Subcutaneous abdominal adipose tissue (tissue), 5 donors: ENCODE measurements at regions not wholly inside any gene's neighbourhood (a gene's known extent, or its start where the extent isn't known, plus 50 kb on each side); places are given as distances from the start of the nearest gene placed in this dataset.

Experiments used
- H3K27ac ChIP-seq: one replicate; pipeline ENCODE4 v1.7.0; 2013; ENCODE audit warnings: low read depth, mild to moderate bottlenecking, inconsistent platforms, low read length, moderate library complexity
- H3K27me3 ChIP-seq, 5 donors: one replicate each; pipeline ENCODE4 v1.7.0; 2013; ENCODE audit warnings: low read length in 5 of 5, inconsistent platforms in 1 of 5; ENCODE audit not compliant: control insufficient read depth in 5 of 5, insufficient read depth in 4 of 5
- H3K36me3 ChIP-seq, 5 donors: one replicate each; pipeline ENCODE4 v1.7.0; 2013; ENCODE audit warnings: low read length in 5 of 5; ENCODE audit not compliant: control insufficient read depth in 5 of 5, insufficient read depth in 5 of 5
- H3K4me1 ChIP-seq, 5 donors: one replicate each; pipeline ENCODE4 v1.7.0; 2013; ENCODE audit warnings: low read length in 5 of 5, mild to moderate bottlenecking in 3 of 5, moderate library complexity in 1 of 5; ENCODE audit not compliant: control insufficient read depth in 5 of 5, insufficient read depth in 5 of 5
- H3K4me3 ChIP-seq, 5 donors: one replicate each; pipeline ENCODE4 v1.7.0; 2013; ENCODE audit warnings: low read length in 5 of 5, low read depth in 1 of 5
- H3K9ac ChIP-seq, 5 donors: one replicate each; pipeline ENCODE4 v1.7.0; 2013; ENCODE audit warnings: low read length in 5 of 5, mild to moderate bottlenecking in 4 of 5, moderate library complexity in 3 of 5
- H3K9me3 ChIP-seq, 5 donors: one replicate each; pipeline ENCODE4 v1.7.0; 2013; ENCODE audit warnings: low read length in 5 of 5; ENCODE audit not compliant: control insufficient read depth in 5 of 5
- donor health status: healthy.
- donor health status: healthy.
- donor health status: healthy.
- donor health status: healthy.
- donor health status: healthy.

DNA sequence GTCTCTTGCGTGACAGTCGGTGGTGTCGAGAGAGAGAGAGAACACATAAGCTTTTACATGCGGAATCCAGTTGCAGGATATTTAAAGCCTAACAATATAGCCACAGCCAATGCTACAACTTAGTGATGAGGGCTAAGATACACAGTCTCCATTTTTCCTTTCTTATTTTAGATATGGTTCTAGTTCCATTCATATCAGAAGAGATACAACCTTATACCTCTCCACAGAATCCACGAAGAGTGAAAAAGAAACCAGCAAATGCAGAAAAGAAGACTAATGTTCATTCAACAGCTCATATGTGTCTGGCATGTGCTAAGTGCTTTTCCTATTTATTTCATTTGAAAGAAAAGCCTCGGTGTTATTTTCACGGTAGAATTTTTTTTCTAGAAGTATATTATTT is 249.0 kb upstream of the SLITRK1 start:
- no peaks in the 10 kb centered on the region for H3K4me1 ChIP-seq
- no peak overlapping the region for H3K4me3 ChIP-seq
- H3K27ac ChIP-seq: no peak overlapping the region
- H3K9ac ChIP-seq: no peak overlapping the region
- no peaks in the 10 kb centered on the region for H3K36me3 ChIP-seq
- no peaks in the 10 kb centered on the region for H3K9me3 ChIP-seq
- H3K27me3 ChIP-seq: no peaks in the 10 kb centered on the region

DNA sequence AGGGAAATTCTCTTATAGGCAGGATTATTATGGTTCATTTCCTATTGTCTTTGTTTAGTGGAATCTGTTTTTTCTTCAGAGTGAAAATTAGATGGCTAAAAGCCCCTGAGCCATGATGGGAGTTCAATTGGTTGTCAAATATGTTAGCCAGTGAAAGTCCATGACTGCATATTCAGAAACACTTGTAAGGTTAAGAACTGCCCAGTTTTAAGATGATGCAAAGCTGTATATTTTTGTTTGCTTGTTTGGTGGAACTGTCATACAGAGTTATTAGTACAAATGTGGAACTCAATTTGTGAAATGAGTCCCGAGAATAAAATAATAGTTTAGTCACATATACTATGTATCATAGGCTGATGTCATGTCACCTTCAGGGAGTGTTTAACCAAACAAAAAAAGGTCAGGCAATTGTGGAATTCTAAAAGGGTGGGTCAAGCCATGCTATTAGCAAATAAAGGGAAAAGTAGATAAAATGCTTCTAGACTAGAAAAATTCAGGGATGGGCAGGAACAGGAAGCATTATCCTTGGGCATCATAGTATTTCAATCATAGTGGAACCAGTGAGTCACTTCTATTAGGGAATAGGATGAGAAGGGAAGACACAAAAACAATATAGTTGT is 248.3 kb upstream of the SLITRK1 start:
- no peak overlapping the region for H3K27ac ChIP-seq
- H3K9ac ChIP-seq: no peak overlapping the region
- no peaks in the 10 kb centered on the region for H3K9me3 ChIP-seq
- no peak overlapping the region for H3K4me3 ChIP-seq
- no peaks in the 10 kb centered on the region for H3K36me3 ChIP-seq
- H3K4me1 ChIP-seq: no peaks in the 10 kb centered on the region
- H3K27me3 ChIP-seq: no peaks in the 10 kb centered on the region

DNA sequence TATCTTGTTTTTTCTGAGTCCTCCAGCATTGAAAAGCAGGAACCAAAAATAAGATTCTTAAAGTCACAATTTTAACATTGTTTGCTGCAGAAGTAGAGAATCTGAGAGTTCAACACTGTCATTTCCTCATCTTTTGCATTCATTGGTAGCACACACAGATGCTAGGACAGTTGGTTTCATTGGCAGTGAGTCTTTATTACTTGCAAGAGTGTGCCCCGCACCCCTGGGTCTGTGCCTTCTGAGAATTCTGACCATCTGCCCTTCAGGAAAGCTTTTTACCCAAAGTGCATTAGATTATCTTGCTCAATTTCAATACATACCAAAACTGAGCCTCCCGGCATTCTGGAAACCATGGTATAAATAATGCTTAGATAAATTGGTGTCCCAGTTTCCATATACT is 247.7 kb upstream of the SLITRK1 start:
- H3K27me3 ChIP-seq: no peaks in the 10 kb centered on the region
- no peaks in the 10 kb centered on the region for H3K4me1 ChIP-seq
- no peak overlapping the region for H3K9ac ChIP-seq
- no peaks in the 10 kb centered on the region for H3K36me3 ChIP-seq
- H3K4me3 ChIP-seq: no peak overlapping the region
- no peaks in the 10 kb centered on the region for H3K9me3 ChIP-seq
- no peak overlapping the region for H3K27ac ChIP-seq

DNA sequence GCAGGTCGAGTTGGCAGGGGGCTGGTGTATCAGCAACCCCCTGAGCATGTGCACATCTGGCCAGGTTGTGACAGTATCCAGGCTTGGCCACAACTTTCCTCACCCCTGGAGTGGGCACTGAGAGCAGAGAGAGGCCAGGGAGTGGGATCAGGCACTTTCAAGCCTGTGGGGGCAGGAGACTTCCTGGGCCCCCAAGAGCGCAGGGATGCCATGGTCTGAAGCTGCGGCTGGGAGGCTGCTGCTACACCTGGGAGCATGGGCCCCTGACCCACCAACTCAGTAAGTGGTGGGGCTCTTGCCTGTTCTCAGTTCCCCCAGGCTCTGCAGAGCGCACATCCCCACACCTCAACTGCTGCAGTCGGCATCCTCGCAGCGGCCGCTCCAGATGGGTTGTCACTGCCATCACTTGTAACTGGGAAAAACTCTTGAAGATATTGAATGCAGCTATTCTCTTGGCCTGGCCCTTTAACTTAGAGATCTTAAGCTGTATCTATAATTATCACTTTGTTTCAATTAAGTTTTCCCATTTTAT is 245.4 kb upstream of the SLITRK1 start:
- no peaks in the 10 kb centered on the region for H3K36me3 ChIP-seq
- no peaks in the 10 kb centered on the region for H3K27me3 ChIP-seq
- H3K4me3 ChIP-seq: no peak overlapping the region
- no peaks in the 10 kb centered on the region for H3K4me1 ChIP-seq
- no peak overlapping the region for H3K9ac ChIP-seq
- H3K27ac ChIP-seq: no peak overlapping the region
- no peaks in the 10 kb centered on the region for H3K9me3 ChIP-seq

DNA sequence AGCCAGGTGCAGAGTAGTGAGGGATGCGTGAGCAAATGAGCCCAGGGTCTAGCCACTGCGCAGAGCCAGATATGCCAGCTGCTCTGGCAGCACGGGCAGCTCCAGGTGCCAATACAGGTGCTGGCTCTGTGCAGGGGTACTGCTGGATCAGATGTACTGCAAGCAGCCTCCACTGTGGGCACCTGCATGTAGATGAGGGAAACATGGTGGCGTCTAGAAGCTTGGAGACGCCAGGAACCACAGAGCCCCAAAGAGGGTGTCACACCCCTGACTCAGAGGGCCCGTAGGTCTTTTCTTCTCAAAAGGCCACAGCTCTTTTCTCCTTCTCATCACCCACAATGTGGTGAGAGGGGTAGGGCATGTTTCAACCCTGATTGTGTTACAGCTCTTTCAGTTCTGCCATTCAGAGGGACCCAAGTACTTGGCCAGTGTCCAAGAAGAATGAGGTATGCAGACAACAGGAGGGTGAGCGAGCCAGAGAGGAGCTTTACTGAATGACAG is 244.4 kb upstream of the SLITRK1 start:
- Histone ChIP-seq H3K4me3 (no peak overlapping the region), H3K9me3 (no peaks in the 10 kb centered on the region), H3K36me3 (no peaks in the 10 kb centered on the region), H3K4me1 (no peaks in the 10 kb centered on the region), H3K9ac (no peak overlapping the region), H3K27ac (no peak overlapping the region), H3K27me3 (no peaks in the 10 kb centered on the region)

DNA sequence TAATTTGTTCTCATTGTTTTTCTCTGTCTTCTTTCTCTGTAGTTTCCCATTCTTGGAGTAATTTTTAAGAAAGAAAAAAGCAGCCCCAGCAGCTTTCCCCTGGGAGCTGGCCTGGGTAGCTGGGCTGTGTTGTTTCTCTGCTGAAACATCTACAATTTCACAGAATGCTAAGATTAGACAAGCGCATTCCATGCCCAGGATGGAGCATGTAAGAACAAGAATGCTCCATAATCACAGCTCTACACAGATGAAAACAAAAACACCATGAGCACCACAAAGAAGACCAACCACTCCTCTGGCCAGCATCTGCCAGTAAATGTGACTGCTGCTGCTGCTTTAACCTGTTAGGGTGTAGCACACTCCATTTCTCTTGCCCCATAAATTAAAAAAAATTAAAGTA is 239.2 kb upstream of the SLITRK1 start:
- no peaks in the 10 kb centered on the region for H3K4me1 ChIP-seq
- H3K9me3 ChIP-seq: peaks cover 0 to 2% (median 0%) of the 10 kb centered on the region in 5 donors
- no peak overlapping the region for H3K27ac ChIP-seq
- no peaks in the 10 kb centered on the region for H3K27me3 ChIP-seq
- no peak overlapping the region for H3K9ac ChIP-seq
- H3K36me3 ChIP-seq: no peaks in the 10 kb centered on the region
- H3K4me3 ChIP-seq: no peak overlapping the region

DNA sequence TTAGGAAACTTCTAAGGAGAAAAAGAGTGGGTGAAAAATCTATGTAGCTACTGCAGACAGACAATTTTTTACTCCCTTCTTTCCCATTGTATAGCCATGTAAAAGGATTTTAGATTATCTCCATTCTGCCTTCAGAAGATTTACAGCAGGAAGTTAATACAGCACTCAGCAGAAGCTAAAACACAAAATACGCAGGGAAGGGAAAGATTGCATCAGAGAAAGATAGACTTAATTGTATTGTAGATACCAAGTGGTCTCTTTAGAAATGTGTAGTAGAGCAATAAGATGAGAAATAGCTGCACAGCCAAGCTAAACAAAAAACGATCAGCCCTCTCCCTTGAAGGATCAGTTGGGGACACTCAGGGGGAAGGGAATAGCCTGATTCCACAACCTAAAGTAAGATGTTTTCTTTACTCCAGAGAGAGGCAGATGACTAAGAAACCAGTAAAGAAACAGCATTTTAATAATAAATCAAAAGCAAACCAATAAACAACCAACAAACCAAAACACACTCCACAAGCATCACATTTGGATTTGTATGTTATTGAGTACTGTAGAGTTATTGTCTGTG is 236.7 kb upstream of the SLITRK1 start:
- Histone ChIP-seq H3K4me3 (no peak overlapping the region), H3K27me3 (no peaks in the 10 kb centered on the region), H3K36me3 (no peaks in the 10 kb centered on the region), H3K27ac (no peak overlapping the region), H3K4me1 (no peaks in the 10 kb centered on the region), H3K9ac (no peak overlapping the region), H3K9me3 (peaks cover 0 to 2% (median 0%) of the 10 kb centered on the region in 5 donors)

DNA sequence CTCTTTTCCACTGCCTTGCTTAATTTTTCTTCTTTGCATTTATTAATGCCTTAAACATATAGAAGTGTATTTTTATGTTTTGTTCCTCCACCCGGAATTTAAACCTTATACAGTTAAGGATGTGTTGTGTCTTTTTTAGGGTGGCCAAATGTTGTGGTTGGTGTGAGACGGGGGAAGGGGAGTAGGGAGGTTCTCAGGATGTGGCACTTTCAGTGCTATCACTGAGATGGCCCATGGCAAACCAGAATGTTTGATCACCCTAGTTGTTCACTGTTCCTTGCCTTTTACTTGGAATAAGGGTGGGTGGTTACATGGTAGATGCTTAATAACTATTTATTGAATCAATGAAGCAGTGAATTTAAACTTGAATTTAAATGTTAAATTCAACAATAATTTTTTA is 216.0 kb upstream of the SLITRK1 start:
- no peaks in the 10 kb centered on the region for H3K9me3 ChIP-seq
- H3K4me3 ChIP-seq: no peak overlapping the region
- no peak overlapping the region for H3K9ac ChIP-seq
- H3K27me3 ChIP-seq: no peaks in the 10 kb centered on the region
- no peak overlapping the region for H3K27ac ChIP-seq
- no peaks in the 10 kb centered on the region for H3K36me3 ChIP-seq
- H3K4me1 ChIP-seq: no peaks in the 10 kb centered on the region

DNA sequence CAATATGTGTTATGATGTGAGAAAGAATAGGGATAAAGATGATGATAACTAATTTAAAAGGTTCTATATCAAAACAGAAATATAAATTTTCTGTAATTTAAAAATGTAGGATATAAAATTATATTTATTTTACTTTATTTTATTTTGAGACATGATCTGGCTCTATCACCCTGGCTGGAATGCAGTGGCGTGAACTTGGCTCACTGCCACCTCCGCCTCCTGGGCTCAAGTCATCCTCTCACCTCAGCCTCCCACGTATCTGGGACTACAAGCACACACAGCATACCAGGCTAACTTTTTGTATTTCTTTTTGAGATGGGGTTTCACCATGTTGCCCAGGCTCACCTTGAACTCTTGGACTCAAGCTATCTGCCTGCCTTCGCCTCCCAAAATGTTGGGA is 214.9 kb upstream of the SLITRK1 start:
- Histone ChIP-seq H3K4me3 (no peak overlapping the region), H3K27ac (no peak overlapping the region), H3K27me3 (no peaks in the 10 kb centered on the region), H3K9ac (no peak overlapping the region), H3K4me1 (no peaks in the 10 kb centered on the region), H3K36me3 (no peaks in the 10 kb centered on the region), H3K9me3 (no peaks in the 10 kb centered on the region)

DNA sequence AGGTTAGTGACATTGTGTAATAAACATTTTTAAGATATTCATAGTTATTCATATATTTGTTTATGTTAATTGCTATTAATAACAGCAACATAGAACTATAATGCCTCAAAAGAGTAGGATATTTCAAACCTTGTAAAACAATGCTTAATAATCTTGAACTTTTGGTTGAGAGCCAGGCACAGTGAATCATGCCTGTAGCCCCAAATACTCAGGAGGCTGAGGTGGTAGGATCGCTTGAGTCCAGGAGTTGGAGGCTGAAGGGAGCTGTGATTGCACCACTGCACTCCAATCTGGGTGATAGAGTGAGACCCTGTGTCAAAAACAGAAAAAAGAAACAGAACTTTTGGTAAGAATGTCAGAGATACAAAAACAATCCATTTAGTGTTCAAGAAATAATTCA is 213.9 kb upstream of the SLITRK1 start:
- Histone ChIP-seq H3K4me1 (no peaks in the 10 kb centered on the region), H3K36me3 (no peaks in the 10 kb centered on the region), H3K9me3 (no peaks in the 10 kb centered on the region), H3K9ac (no peak overlapping the region), H3K27ac (no peak overlapping the region), H3K27me3 (no peaks in the 10 kb centered on the region), H3K4me3 (no peak overlapping the region)
